AG10803 (cell line): ENCODE measurements at regions not wholly inside any gene's neighbourhood (a gene's known extent, or its start where the extent isn't known, plus 50 kb on each side); places are given as distances from the start of the nearest gene placed in this dataset.
"Not testable (repeated sequence)": the region's sequence is repeated elsewhere in the genome, so short reads cannot be mapped to it uniquely, and the experiment has no call there.

ENCODE experiments used
- DNase-seq: peaks from one replicate; pipeline ENCODE4 v3.0.0; 2010; ENCODE audit warnings: low read depth
- H3K4me3 ChIP-seq: 2 replicates; pipeline ENCODE4 v1.5.1; 2011; ENCODE audit warnings: mild to moderate bottlenecking, low read length, control low read depth
- TF ChIP-seq, protein P1 (sequence below): conservative IDR thresholded peaks from 2 replicates; pipeline ENCODE4 v1.5.1; 2011; ENCODE audit warnings: mild to moderate bottlenecking, low read length, control low read depth, inconsistent platforms

DNA sequence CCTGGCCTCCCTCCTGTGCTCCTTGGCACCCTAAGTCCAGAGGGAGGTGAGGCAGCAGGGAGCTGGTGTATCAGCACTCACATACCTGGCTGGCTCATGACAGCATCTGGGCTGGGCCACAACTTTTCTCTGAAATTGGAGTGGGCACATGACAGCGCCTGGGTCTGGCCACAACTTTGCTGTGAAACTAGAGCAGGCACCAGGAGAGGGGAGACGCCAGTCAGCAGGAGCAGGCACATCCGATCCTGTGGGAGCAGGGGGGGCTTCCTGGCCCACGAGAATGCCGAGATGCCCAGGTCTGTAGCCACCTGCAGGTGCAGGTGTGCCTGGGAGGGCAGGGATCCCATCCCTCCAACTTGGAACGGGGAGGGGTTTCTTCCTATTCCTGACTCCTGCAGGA, 69.7 kb upstream of the PPP3CA start:
- no peak overlapping the region for H3K4me3 ChIP-seq
- TF ChIP-seq, protein P1, sequence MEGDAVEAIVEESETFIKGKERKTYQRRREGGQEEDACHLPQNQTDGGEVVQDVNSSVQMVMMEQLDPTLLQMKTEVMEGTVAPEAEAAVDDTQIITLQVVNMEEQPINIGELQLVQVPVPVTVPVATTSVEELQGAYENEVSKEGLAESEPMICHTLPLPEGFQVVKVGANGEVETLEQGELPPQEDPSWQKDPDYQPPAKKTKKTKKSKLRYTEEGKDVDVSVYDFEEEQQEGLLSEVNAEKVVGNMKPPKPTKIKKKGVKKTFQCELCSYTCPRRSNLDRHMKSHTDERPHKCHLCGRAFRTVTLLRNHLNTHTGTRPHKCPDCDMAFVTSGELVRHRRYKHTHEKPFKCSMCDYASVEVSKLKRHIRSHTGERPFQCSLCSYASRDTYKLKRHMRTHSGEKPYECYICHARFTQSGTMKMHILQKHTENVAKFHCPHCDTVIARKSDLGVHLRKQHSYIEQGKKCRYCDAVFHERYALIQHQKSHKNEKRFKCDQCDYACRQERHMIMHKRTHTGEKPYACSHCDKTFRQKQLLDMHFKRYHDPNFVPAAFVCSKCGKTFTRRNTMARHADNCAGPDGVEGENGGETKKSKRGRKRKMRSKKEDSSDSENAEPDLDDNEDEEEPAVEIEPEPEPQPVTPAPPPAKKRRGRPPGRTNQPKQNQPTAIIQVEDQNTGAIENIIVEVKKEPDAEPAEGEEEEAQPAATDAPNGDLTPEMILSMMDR, result no peak
- DNase-seq, result no peak

DNA sequence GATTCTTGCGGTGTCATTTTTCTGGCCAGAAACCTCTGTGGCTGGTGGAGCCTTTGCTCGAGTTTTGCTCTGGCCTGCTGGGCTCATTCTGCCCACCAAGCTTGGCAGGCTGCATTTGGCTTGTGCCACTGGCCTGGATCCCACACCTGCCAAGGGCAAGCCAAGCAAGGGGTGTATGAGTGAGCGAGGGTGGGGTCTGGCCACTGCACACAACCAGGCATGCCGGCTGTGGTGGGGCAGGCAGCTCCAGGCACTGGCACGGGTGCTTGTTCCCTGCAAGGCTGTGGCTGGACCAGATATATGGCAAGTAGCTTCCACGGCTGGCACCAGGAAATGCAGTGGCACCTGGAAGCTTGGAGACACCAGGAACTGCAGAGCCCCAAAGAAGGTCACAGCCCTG, 68.6 kb upstream of the PPP3CA start:
- DNase-seq, result no peak
- TF ChIP-seq, protein P1, result no peak
- H3K4me3 ChIP-seq, result no peak overlapping the region

DNA sequence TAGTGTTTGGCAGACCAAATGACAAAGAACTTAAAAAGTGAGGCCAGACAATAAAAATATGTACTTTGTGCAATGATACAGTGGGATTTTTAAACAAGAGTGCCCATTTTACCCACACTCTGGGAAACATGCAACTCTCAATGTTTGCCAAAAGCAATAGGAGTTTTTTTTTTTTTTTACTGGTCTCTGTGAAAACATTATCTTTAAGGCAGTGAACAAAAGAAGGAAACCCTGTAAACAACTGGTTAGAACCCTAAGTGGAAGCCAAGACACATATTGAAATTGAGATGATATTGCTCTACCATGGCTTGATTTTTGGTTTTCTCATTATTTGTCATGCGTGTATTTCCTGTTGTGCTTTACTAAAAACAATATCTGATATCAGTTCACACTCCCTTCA, 67.2 kb upstream of the PPP3CA start:
- H3K4me3 ChIP-seq, result no peak overlapping the region
- TF ChIP-seq, protein P1, result no peak
- DNase-seq, result no peak

DNA sequence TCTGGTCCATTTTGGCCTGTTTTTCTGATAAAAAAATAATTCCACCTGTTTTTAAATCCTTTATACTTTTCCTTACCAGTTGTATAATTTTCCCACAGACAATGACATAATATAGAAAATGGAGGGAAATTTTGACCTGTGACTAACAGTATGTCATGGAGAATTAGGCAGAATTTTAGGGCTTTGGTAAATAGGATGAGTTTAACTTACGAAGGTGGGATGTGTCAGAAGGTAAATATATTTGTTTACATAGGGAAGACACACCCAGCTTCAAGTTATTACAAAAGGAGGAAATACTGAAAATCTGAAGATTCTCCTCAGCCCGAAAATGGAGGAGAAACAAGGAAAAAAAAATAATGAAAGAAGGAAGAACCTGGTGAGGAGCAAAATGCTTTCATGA, 64.6 kb upstream of the PPP3CA start:
- no peak overlapping the region for H3K4me3 ChIP-seq
- TF ChIP-seq, protein P1, result no peak
- DNase-seq, result no peak

DNA sequence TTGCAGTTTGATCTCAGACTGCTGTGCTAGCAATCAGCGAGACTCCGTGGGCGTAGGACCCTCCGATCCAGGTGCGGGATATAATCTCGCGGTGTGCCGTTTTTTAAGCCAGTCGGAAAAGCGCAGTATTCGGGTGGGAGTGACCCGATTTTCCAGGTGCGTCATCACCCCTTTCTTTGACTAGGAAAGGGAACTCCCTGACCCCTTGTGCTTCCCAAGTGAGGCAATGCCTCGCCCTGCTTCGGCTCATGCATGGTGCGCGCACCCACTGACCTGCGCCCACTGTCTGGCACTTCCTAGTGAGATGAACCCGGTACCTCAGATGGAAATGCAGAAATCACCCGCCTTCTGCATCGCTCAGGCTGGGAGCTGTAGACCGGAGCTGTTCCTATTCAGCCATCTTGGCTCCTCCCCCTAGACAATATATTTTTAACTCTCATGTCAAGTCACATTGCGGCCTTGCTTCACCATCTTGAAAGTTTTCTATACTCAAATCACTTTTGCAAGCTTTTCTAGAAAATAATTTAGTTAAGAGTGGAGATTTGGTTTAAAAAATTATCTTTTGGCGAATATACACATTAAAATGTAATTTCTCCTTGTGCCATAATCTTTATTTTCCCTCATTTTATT, 64.1 kb upstream of the PPP3CA start:
- not testable (repeated sequence) for H3K4me3 ChIP-seq, DNase-seq

DNA sequence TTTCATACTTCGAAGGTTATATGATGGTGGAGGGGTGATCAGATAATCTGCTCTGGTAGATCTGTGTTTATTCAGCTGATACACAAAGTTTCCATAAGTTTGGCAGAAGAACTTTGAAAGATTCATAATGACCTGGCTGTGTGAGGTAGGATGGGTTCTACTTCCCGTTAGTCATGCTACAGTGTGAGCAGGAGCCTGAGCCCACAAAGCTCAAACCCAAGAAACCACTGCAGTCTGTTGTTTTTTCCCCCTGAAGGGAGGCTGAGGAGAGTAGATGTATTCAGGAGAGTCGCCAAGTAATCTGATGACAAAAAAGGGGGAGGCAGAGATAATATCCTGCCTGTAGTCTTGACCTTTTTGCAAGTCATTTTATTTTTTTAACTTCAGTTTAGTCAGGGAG, 52.8 kb upstream of the PPP3CA start:
- TF ChIP-seq, protein P1, result no peak
- DNase-seq, result no peak
- H3K4me3 ChIP-seq, result no peak overlapping the region

DNA sequence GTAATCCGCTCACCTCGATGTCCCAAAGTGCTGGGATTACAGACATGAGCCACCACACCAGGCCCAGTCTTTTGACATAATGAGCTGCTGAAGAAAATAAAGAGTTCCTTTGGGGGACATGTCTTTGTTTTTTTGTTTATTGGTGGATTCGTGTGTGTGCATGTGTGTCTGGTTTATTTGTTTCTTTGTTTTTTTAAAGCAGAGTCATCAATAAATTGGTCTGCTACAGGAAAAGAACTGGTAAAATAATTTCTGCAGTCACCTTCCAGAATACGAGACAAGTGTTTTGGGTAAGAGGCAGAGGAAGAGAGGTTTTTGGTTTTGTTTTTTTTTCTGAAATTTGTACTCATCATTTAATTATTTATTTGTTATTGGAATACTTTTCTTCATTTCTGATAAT, 51.5 kb upstream of the PPP3CA start:
- no peak overlapping the region for H3K4me3 ChIP-seq
- DNase-seq, result no peak
- TF ChIP-seq, protein P1, result no peak
